ENCODE measurements at regions not wholly inside any gene's neighbourhood (a gene's known extent, or its start where the extent isn't known, plus 50 kb on each side); places are given as distances from the start of the nearest gene placed in this dataset.

DNA sequence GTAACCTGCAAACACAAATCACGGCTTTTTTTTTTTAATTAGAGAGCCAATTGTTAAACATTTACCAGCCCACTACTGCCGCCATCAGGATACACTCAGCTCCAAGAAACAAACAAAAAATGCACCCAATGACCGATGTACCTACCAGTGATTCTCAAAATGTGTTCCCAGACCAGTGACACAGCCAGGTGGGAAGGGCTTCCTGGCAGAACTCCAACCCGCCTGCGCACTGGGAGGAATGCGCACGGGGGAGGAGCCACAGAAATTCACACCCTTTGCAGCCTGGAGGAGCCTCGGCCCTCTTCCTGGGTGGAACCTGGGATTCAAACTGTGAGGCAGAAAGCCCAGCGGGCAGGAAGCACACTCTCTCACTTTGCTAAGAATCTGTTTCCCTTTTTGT is 255.9 kb downstream of the TBC1D4 start:
- TF ChIP-seq, protein P1, sequence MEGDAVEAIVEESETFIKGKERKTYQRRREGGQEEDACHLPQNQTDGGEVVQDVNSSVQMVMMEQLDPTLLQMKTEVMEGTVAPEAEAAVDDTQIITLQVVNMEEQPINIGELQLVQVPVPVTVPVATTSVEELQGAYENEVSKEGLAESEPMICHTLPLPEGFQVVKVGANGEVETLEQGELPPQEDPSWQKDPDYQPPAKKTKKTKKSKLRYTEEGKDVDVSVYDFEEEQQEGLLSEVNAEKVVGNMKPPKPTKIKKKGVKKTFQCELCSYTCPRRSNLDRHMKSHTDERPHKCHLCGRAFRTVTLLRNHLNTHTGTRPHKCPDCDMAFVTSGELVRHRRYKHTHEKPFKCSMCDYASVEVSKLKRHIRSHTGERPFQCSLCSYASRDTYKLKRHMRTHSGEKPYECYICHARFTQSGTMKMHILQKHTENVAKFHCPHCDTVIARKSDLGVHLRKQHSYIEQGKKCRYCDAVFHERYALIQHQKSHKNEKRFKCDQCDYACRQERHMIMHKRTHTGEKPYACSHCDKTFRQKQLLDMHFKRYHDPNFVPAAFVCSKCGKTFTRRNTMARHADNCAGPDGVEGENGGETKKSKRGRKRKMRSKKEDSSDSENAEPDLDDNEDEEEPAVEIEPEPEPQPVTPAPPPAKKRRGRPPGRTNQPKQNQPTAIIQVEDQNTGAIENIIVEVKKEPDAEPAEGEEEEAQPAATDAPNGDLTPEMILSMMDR (IDR thresholded peaks at IDR 0.05): no peak
- TF ChIP-seq POLR2AphosphoS5 (IDR thresholded peaks at IDR 0.05): no peak
- TF ChIP-seq POLR2A (IDR thresholded peaks at IDR 0.05): no peak
